ENCODE measurements at regions not wholly inside any gene's neighbourhood (a gene's known extent, or its start where the extent isn't known, plus 50 kb on each side); places are given as distances from the start of the nearest gene placed in this dataset.
"Not testable (repeated sequence)": the region's sequence is repeated elsewhere in the genome, so short reads cannot be mapped to it uniquely, and the experiment has no call there.

GRCh38 chr14:105765072-105765825 lies 238.9 kb downstream of the TMEM121 start:
- DNase-seq = not testable (repeated sequence)

- no peak for DNase-seq
Observed at GRCh38 chr14:105765893-105766614, 239.7 kb downstream of the TMEM121 start.

- no peak for DNase-seq
Observed at GRCh38 chr14:105767315-105767714, 240.9 kb downstream of the TMEM121 start.

GRCh38 chr14:105768039-105768438 lies 241.7 kb downstream of the TMEM121 start:
- DNase-seq = not testable (repeated sequence)

DNA sequence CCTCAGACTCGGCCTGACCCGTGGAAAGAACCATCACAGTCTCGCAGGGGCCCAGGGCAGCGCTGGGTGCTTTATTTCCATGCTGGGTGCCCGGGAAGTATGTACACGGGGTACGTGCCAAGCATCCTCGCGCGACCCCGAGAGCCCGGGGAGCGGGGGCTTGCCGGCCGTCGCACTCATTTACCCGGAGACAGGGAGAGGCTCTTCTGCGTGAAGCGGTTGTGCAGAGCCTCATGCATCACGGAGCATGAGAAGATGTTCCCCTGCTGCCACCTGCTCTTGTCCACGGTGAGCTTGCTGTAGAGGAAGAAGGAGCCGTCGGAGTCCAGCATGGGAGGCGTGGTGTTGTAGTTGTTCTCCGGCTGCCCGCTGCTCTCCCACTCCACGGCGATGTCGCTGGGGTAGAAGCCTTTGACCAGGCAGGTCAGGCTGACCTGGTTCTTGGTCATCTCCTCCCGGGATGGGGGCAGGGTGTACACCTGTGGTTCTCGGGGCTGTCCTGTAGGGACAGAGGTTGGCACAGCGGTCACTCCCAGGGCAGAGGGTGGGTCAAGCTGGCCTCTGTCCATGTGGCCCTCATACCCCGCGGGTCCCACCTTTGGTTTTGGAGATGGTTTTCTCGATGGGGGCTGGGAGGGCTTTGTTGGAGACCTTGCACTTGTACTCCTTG lies 242.8 kb downstream of the TMEM121 start:
- not testable (repeated sequence) for DNase-seq

DNA sequence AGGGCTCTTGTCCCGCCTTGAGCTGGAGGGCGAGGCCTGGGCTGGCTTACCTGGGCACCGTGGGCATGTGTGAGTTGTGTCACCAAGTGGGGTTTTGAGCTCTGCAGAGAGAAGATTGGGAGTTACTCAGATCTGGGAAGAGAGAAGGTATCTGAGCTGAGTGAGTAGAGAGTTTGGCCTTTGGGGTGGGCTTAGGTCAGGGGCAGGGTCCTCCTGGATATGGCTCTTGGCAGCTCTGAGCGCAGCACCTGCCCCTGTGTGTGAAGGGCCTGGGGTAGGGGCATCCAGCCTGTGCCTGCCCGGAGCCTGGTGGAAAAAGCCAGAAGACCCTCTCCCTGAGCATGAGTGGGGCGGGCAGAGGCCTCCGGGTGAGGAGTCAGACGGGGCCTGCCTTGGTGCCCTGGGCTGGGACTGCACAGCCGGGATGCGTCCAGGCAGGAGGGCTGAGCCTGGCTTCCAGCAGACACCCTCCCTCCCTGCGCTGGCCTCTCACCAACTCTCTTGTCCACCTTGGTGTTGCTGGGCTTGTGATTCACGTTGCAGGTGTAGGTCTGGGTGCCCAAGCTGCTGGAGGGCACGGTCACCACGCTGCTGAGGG lies 244.3 kb downstream of the TMEM121 start:
- not testable (repeated sequence) for DNase-seq

DNA sequence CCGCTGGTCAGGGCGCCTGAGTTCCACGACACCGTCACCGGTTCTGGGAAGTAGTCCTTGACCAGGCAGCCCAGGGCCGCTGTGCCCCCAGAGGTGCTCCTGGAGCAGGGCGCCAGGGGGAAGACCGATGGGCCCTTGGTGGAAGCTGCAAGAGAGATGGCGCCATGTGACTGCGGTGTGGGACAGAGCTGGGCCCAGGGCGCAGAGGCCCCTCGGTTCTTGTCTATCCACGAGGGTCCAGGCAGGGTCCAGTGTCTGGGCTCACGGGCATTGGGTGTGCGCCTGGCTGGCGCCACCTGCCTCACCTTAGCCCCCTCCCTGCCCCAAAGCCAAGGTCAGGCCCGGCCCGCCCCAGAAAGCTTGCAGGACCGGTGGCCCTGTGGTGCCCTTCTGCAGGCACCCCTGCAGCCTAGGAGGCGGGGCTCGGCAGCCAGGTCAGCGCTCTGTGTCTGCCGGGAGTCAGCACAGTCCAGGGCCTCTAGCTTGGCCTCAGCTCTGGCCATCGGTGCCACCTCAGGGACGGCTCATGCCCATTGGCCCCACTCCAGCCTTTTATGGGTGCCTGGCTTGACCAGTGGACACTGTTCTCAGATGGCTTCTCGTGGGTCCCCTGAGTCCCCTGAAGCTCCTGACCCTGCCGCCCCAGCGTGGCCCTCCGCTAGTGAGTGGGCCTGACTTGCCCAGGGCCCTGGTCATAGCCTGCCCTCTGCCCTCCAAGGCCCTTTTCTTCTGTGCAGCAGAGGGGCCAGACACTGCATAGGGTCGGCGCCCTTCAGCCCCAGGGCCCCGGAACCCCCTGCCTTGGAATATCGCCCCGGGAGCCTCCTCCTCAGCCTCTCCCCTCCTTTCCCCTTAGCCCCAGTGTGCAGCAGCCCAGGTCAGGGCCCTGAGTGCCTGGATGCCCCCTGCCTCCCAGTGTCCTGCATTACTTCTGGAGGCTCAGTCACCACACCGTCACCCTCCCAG lies 245.2 kb downstream of the TMEM121 start:
- DNase-seq = not testable (repeated sequence)

DNA sequence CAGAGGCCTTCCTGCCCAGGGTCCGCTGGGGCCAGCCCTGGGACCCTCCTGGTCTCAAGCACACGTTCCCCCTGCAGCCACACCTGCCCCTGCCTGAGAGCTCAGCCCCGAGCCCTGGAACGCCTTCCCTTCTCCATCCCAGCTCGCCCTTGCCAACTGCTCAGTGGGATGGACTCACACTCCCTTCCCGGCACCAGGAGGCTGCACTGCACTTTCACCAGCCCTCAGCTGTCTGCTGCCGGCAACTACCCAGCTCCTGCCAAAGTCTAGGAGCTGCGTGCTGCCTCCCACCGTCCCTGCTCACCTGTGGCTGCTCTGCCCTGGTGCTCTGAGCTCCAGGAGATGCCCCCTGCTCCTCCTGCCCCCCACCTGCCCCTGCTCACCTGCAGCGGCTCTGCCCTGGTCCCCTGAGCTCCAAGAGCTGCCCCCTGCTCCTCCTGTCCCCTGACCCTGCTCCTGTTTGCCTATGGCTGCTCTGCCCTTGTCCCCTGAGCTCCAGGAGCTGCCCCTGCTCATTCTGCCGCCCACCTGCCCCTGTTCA lies 246.4 kb downstream of the TMEM121 start:
- DNase-seq = not testable (repeated sequence)

DNA sequence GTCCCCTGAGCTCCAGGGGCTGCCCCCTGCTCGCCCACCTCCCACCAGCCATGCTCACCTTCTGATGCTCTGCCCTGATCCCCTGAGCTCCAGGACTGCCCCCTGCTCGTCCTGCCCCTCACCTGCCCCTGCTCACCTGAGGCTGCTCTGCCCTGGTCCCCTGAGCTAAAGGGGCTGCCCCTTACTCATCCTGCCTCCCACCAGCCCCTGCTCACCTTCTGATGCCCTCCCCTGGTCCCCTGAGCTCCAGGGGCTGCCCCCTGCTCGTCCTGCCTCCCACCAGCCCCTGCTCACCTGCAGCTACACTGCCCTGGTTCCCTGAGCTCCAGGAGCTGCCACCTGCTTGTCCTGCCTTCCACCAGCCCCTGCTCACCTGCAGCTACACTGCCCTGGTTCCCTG lies 247.2 kb downstream of the TMEM121 start:
- no peak for DNase-seq

- no peak for DNase-seq
Observed at GRCh38 chr14:105774001-105774400, 247.6 kb downstream of the TMEM121 start.

- not testable (repeated sequence) for DNase-seq
Observed at GRCh38 chr14:105774585-105775348, 248.4 kb downstream of the TMEM121 start.

DNA sequence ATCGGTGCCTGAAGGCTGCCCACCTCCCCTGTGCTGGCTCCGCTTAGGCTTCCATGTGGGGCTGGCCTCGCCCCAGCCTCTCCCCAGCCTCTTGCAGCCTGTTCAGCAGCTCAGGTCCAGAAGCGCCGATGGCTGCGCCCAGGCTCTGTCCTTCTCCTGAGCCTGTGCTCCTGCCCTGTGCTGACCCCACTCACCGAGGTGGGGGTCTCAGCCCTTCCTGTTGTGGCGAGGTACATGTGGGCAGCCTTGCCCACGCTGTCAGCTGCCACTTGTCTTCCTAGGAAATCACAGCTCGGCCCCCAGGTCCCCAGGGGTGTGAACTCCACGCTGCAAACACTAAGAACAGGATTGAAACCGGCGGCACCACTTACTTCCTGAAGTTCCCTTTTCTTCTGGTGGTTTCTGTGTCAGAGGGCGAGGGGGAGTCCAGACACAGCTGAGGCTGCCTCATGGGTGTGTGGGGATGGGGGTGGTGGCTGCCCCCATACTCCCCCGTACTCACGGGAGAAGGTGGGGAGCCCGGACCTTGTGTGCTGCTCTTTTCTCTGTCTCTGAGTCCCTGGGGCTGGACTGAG lies 249.1 kb downstream of the TMEM121 start:
- DNase-seq = not testable (repeated sequence)

GRCh38 chr14:105776112-105776511 lies 249.7 kb downstream of the TMEM121 start:
- not testable (repeated sequence) for DNase-seq

DNA sequence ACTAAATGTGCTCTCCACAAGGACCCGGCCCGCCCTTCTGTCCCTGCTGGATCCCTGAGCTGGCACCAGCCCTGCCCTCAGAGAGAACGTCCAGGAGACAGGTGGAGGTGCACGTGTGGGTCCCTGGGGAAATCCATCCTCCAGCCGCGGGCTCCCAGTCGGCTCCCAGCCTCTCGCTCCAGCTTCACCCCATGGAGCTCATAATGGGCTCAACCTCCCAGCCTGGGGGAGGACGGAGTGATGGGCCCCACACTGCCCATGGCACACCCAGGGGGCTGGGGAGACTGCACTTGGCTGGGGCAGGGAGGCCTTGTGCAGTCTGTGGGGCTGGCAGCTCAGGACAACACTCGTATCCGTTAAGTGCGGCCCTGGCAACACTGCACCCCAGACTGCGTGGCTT lies 250.5 kb downstream of the TMEM121 start:
- DNase-seq = no peak

DNA sequence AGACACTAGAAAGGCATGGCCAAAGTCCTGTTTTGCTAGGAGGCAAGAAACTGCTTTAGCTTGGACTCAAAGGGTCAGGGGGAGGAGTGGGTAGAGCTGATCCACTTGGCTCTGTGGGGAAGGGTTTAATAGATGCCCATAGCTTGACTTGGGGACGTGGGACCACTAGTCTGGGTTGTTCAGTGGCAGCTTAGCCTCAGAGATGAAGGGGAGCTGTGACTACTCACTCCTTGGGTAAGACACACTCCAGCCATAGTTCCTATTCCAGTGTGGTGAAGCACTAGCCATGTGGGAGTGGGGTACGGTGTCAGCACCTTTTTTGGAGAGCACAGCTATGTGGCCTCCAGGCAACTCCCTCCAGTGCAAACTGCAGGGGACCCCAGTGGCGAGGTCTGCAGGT lies 257.3 kb downstream of the TMEM121 start:
- no peak for DNase-seq

DNA sequence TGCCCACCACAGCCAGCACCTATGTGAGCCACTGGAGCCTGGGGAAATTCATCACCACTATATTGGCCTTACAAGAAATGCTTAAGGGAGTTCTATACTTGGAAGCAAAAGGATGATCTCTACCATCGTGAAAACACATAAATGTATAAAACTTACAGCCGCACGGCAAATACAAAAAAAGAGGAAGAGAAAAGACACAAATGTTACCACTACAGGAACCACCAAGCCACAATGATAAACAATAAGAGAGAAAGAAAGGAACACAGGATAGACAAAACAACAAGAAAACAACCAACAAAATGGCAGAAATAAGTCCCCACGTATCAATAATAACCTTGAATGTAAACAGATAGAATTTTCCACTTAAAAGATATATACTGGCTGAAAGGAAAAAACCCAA lies 267.5 kb downstream of the TMEM121 start:
- no peak for DNase-seq

GRCh38 chr14:105797546-105797945 lies 271.2 kb downstream of the TMEM121 start:
- DNase-seq = no peak

GRCh38 chr14:105805701-105806100 lies 279.3 kb downstream of the TMEM121 start:
- no peak for DNase-seq

GRCh38 chr14:105806568-105806967 lies 280.2 kb downstream of the TMEM121 start:
- DNase-seq = no peak

DNA sequence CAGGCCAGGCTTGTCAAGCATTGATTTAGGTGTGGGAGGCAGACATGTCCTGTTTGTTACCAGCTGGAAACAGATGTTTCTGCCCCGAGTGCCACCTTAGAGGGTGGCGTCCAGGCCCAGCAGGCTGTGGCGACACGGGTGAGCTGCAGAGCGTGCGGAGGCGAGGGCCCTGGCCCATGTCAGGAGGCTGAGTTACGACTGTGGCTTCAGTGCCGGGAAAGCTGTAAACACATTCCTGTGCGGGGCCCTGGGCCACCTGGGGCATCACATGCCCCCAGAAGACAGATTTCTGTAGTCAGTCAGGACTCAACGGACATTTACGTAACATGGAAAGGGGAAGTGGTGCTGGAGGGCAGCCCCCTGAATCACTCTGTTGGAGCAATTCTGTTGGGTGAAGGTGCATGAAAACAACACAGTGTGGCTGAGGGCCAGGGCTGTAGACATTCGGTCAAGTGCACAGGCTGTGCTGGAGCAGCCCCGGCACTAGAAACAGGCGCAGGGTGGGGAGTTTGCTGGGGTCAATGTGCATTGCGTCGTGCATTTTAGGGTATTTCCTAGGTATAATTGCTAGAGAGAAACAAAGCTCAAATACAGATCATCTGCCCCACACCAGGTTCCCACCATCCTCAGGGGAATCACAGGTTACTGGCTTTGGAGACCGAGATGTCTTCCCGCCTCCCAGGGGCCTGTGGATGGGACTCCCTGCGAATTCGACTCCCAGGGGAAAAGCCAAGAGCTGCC lies 291.8 kb downstream of the TMEM121 start:
- no peak for DNase-seq

All from hippocampal formation (tissue), 2 donors.